K562 (cell line): ENCODE measurements at regions not wholly inside any gene's neighbourhood (a gene's known extent, or its start where the extent isn't known, plus 50 kb on each side); places are given as distances from the start of the nearest gene placed in this dataset.

Experiments
- ATAC-seq: fragments of 200-7000 bp; cut with Tn5 transposase; 3 replicates; pipeline ENCODE4 v1.9.1; 2020; ENCODE audit warnings: moderate library complexity
- BruUV-seq: library from RNA; stranded (reverse); fragments of 400-500 nt; replicated peaks from 2 replicates; lab custom pipeline; 2021; lab: Mats Ljungman, UMichigan
- CTCF ChIA-PET: fragments of 300-600 bp; formaldehyde crosslinking; extraction: SDS; loops from one replicate; lab custom pipeline; 2021; ENCODE audit warnings: low intra/inter-chr PET ratio; lab: Yijun Ruan, JAX
- POLR2A ChIA-PET: fragments of 300-600, 350-650 bp; sonication (Branson Sonifier 250); formaldehyde crosslinking; extraction: SDS; loops from one replicate; lab custom pipeline; 2021; ENCODE audit warnings: antibody characterized with exemption, inconsistent platforms; lab: Yijun Ruan, JAX
- DNase-seq, 4 experiments: peaks; one replicate each; pipeline versions ENCODE4 v3.0.0 to v3.0.0-alpha.2; 2011 to 2018; ENCODE audit warnings: low spot score in 3 of 4, mixed read lengths in 3 of 4; ENCODE audit errors: extremely low read depth in 1 of 4
- FAIRE-seq: peaks from 2 replicates; lab custom pipeline; 2011; peaks lifted over from hg19 to GRCh38; lab: Jason Lieb, UNC
- H2AFZ ChIP-seq: 2 replicates; pipeline ENCODE4 v1.6.0; 2011; ENCODE audit warnings: low read depth, low read length, control low read depth, inconsistent platforms
- H3K27ac ChIP-seq: fragments of 200-600 bp; 3 replicates; pipeline ENCODE4 v1.8.0; 2011; ENCODE audit warnings: low read depth, mild to moderate bottlenecking, control low read depth, inconsistent platforms, low read length, moderate library complexity, mixed read lengths; ENCODE audit errors: extremely low read depth
- H3K27me3 ChIP-seq, 2 experiments: fragments of 300-600 bp in 1 of 2; 2 replicates in 1 of 2; 3 replicates in 1 of 2; pipeline versions ENCODE4 v1.6.0 to v1.8.0; 2011; ENCODE audit warnings: inconsistent platforms in 2 of 2, low read length in 2 of 2, mild to moderate bottlenecking in 1 of 2, mixed read lengths in 1 of 2, moderate library complexity in 1 of 2; ENCODE audit not compliant: control insufficient read depth in 2 of 2, insufficient read depth in 2 of 2
- H3K36me3 ChIP-seq: fragments of 300-600 bp; 3 replicates; pipeline ENCODE4 v1.8.0; 2011; ENCODE audit warnings: mild to moderate bottlenecking, low read length, inconsistent platforms; ENCODE audit not compliant: control insufficient read depth, insufficient read depth
- H3K4me1 ChIP-seq, 2 experiments: fragments of 200-600 bp in 1 of 2; replicated peaks in 1 of 2; 2 replicates in 1 of 2; 3 replicates in 1 of 2; pipeline versions ENCODE4 v1.5.1 to v1.8.0; 2011; ENCODE audit warnings: inconsistent platforms in 2 of 2, low read length in 2 of 2, mild to moderate bottlenecking in 1 of 2, mixed read lengths in 1 of 2, moderate library complexity in 1 of 2; ENCODE audit not compliant: control insufficient read depth in 2 of 2, insufficient read depth in 2 of 2
- H3K4me2 ChIP-seq: 2 replicates; pipeline ENCODE4 v1.6.1; 2011; ENCODE audit warnings: low read length, control low read depth, inconsistent platforms, mixed read lengths; ENCODE audit not compliant: insufficient read depth
- H3K4me3 ChIP-seq: fragments of 200-600 bp; sonication (generic), shearing (Covaris generic); 2 replicates; pipeline ENCODE4 v1.5.1; 2016; ENCODE audit warnings: control low read depth, inconsistent platforms
- H3K79me2 ChIP-seq: fragments of 200-600 bp; 3 replicates; pipeline ENCODE4 v1.8.0; 2011; ENCODE audit warnings: low read length, inconsistent platforms; ENCODE audit not compliant: control insufficient read depth, insufficient read depth
- H3K9ac ChIP-seq, 2 experiments: 2 replicates each; pipeline versions ENCODE4 v1.6.0 to v1.6.1; 2011; ENCODE audit warnings: low read depth in 2 of 2, low read length in 2 of 2, control low read depth in 1 of 2, inconsistent platforms in 1 of 2, mild to moderate bottlenecking in 1 of 2, mixed read lengths in 1 of 2; ENCODE audit not compliant: insufficient read depth in 1 of 2
- H3K9me1 ChIP-seq: one replicate; pipeline ENCODE4 v1.6.0; 2011; ENCODE audit warnings: inconsistent platforms, mild to moderate bottlenecking, low read length, moderate library complexity; ENCODE audit not compliant: control insufficient read depth, insufficient read depth
- H3K9me3 ChIP-seq: replicated peaks from 2 replicates; pipeline ENCODE4 v1.5.1; 2011; ENCODE audit warnings: low read depth, low read length, inconsistent platforms; ENCODE audit not compliant: control insufficient read depth, insufficient read depth
- H4K20me1 ChIP-seq: replicated peaks from 2 replicates; pipeline ENCODE4 v1.6.1; 2011; ENCODE audit warnings: low read length, inconsistent platforms, mixed read lengths; ENCODE audit not compliant: control insufficient read depth, insufficient read depth
- HMG20A ChIP-seq: fragments of 450-650 bp; formaldehyde crosslinking; conservative IDR thresholded peaks from 2 replicates; pipeline ENCODE4 v1.4.0; 2020; ENCODE audit warnings: mild to moderate bottlenecking, mixed read lengths
- KAT2B ChIP-seq: IDR thresholded peaks from one replicate; pipeline ENCODE4 v1.6.1; 2012; ENCODE audit warnings: low read depth, mild to moderate bottlenecking, control low read depth, inconsistent platforms, low read length, moderate library complexity
- TCF3 ChIP-seq: sonication (generic); formaldehyde crosslinking; IDR thresholded peaks from 2 replicates; pipeline ENCODE4 v1.4.0; 2020; ENCODE audit warnings: mild to moderate bottlenecking, missing genetic modification reagents
- WGBS: fragments of 100-300 bp; shearing (Covaris generic); methylation state at CpG from one replicate; pipeline ENCODE4 v1.1.6; 2016; ENCODE audit warnings: low coverage, mixed read lengths; ENCODE audit not compliant: insufficient coverage; ENCODE audit errors: missing lambda C conversion rate; 5-methylcytosine and 5-hydroxymethylcytosine counted together
- in situ Hi-C: fragments of 300-500 bp; cut with MboI; formaldehyde crosslinking; loops from 4 replicates; pipeline ENCODE4 v1.15.0; 2018; ENCODE audit warnings: inconsistent platforms, mixed read lengths
- intact Hi-C: fragments of 100-400 bp; cut with micrococcal nuclease; formaldehyde crosslinking; loops from 2 replicates; pipeline ENCODE4 v1.14.2; 2022
- TF ChIP-seq, protein P1 (sequence below), 3 experiments: fragments of 200-800 bp in 1 of 3; sonication (Bioruptor generic) in 1 of 3; sonication (generic) in 1 of 3; formaldehyde crosslinking in 1 of 3; IDR thresholded peaks; 2 replicates each; pipeline versions ENCODE4 v1.6.1 to v1.8.0; 2016 to 2022; ENCODE audit warnings: mild to moderate bottlenecking in 2 of 3, missing compliant biosample characterization in 2 of 3, missing genetic modification characterization in 2 of 3, missing genetic modification reagents in 1 of 3
- TF ChIP-seq, protein P2 (sequence below): fragments of 250-450 bp; sonication (Bioruptor Pico); IDR thresholded peaks from 2 replicates; pipeline ENCODE4 v1.8.0; 2022; ENCODE audit warnings: inconsistent platforms
- TF ChIP-seq, protein P3 (sequence below): fragments of 250-450 bp; sonication (Bioruptor Pico); IDR thresholded peaks from 2 replicates; pipeline ENCODE4 v1.5.0; 2022; ENCODE audit warnings: mild to moderate bottlenecking
- TF ChIP-seq, protein P4 (sequence below): fragments of 250-450 bp; sonication (Bioruptor Pico); IDR thresholded peaks from 2 replicates; pipeline ENCODE4 v1.4.0; 2020; ENCODE audit warnings: mild to moderate bottlenecking, moderate library complexity, borderline replicate concordance

DNA sequence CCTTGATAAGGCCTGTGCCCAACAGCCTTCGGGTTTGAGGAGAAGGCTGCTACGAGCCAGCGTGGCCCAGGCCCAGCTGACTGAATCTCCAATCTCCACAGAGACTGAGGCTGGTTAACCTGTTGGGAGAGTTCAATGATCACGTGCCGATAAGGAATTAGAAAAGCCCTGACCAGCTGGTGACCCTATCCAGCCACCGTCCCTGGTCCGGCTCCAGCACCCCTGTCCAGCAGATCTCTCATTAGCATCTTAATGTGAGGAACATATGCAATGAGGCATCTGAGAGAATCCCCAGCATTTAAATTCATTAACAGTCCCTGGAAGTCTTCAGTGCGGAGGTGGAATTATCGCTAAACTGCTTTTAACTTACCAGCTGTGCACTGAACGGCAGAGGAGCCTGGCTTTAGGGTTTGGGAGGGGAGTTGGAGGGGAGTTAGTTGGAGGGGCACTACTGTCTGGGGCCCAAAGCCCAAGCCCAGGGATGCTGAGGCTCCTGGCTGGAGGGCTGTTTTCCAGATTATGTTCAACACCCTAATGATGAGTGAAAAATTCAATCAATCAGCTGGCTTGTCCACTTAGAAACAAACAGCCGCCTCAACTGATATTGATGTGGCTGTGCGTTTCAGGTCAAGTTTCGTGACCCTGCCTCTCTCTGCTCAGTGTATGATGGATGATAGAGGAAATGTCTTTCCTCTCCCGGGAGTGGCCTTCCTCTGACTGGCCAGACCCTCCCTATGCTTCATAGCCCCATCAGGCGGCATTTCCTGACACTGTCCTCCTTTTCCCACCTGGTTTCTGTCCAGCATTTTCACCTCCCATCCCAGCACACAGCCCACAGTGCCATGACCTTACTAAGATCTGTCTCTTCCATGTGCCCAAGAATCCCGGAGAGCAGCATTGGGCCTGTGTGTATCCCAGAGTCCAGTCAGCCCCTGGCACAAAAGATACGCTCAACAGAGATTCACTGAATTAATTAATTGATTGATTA is 184.5 kb downstream of the CCT6B start:
- H3K4me3 ChIP-seq: no peak overlapping the region
- H3K79me2 ChIP-seq: no peaks in the 10 kb centered on the region
- 2% methylated on average over 17 of the region's 17 CpGs for WGBS
- no peak overlapping the region for H2AFZ ChIP-seq
- no peak overlapping the region for H3K9ac ChIP-seq
- ChIA-PET CTCF (no interaction called here), POLR2A (interaction anchor here (1.2 kb wide), 1 partner anchor 14 kb away, joined by 4 read pairs; no protein-coding TSS in a partner anchor)
- TF ChIP-seq, protein P1, sequence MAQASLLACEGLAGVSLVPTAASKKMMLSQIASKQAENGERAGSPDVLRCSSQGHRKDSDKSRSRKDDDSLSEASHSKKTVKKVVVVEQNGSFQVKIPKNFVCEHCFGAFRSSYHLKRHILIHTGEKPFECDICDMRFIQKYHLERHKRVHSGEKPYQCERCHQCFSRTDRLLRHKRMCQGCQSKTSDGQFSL (CRISPR knock-in tag; IDR thresholded peaks at IDR 0.05): no peak
- TF ChIP-seq, protein P1 (tag; IDR thresholded peaks at IDR 0.05): no peak
- TF ChIP-seq HMG20A (CRISPR knock-in tag): no peak
- TF ChIP-seq, protein P2, sequence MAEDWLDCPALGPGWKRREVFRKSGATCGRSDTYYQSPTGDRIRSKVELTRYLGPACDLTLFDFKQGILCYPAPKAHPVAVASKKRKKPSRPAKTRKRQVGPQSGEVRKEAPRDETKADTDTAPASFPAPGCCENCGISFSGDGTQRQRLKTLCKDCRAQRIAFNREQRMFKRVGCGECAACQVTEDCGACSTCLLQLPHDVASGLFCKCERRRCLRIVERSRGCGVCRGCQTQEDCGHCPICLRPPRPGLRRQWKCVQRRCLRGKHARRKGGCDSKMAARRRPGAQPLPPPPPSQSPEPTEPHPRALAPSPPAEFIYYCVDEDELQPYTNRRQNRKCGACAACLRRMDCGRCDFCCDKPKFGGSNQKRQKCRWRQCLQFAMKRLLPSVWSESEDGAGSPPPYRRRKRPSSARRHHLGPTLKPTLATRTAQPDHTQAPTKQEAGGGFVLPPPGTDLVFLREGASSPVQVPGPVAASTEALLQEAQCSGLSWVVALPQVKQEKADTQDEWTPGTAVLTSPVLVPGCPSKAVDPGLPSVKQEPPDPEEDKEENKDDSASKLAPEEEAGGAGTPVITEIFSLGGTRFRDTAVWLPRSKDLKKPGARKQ (CRISPR knock-in tag): no peak
- TF ChIP-seq, protein P3, sequence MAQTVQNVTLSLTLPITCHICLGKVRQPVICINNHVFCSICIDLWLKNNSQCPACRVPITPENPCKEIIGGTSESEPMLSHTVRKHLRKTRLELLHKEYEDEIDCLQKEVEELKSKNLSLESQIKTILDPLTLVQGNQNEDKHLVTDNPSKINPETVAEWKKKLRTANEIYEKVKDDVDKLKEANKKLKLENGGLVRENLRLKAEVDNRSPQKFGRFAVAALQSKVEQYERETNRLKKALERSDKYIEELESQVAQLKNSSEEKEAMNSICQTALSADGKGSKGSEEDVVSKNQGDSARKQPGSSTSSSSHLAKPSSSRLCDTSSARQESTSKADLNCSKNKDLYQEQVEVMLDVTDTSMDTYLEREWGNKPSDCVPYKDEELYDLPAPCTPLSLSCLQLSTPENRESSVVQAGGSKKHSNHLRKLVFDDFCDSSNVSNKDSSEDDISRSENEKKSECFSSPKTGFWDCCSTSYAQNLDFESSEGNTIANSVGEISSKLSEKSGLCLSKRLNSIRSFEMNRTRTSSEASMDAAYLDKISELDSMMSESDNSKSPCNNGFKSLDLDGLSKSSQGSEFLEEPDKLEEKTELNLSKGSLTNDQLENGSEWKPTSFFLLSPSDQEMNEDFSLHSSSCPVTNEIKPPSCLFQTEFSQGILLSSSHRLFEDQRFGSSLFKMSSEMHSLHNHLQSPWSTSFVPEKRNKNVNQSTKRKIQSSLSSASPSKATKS (CRISPR knock-in tag): no peak
- TF ChIP-seq TCF3 (CRISPR knock-in tag): no peak
- no peak for TF ChIP-seq KAT2B
- TF ChIP-seq, protein P4, sequence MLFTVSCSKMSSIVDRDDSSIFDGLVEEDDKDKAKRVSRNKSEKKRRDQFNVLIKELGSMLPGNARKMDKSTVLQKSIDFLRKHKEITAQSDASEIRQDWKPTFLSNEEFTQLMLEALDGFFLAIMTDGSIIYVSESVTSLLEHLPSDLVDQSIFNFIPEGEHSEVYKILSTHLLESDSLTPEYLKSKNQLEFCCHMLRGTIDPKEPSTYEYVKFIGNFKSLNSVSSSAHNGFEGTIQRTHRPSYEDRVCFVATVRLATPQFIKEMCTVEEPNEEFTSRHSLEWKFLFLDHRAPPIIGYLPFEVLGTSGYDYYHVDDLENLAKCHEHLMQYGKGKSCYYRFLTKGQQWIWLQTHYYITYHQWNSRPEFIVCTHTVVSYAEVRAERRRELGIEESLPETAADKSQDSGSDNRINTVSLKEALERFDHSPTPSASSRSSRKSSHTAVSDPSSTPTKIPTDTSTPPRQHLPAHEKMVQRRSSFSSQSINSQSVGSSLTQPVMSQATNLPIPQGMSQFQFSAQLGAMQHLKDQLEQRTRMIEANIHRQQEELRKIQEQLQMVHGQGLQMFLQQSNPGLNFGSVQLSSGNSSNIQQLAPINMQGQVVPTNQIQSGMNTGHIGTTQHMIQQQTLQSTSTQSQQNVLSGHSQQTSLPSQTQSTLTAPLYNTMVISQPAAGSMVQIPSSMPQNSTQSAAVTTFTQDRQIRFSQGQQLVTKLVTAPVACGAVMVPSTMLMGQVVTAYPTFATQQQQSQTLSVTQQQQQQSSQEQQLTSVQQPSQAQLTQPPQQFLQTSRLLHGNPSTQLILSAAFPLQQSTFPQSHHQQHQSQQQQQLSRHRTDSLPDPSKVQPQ (CRISPR knock-in tag): no peak
- BruUV-seq: no TSS peak
- no peaks in the 10 kb centered on the region for H3K4me1 ChIP-seq
- no peaks in the 10 kb centered on the region for H3K36me3 ChIP-seq
- in situ Hi-C loops (no loop called here), intact Hi-C loops (no loop called here)
- no peak for DNase-seq
- H3K27ac ChIP-seq: no peak overlapping the region
- ATAC-seq: no peak
- 0 out of 2 replicates have a peak, but pooled peaks cover 10% of the 10 kb centered on the region for H4K20me1 ChIP-seq
- H3K27me3 ChIP-seq: peaks cover 6 to 28% of the 10 kb centered on the region in 2 experiments; a peak in 4 of 5 replicates
- H3K9me3 ChIP-seq: no peaks in the 10 kb centered on the region
- no peak overlapping the region for H3K4me2 ChIP-seq
- no peak for FAIRE-seq
- no peaks in the 10 kb centered on the region for H3K9me1 ChIP-seq
